ENCODE measurements at regions not wholly inside any gene's neighbourhood (a gene's known extent, or its start where the extent isn't known, plus 50 kb on each side); places are given as distances from the start of the nearest gene placed in this dataset.
A peak's percentile ranks its signal among the peaks of the same experiment; 100 is the strongest.

- WGBS, 2 experiments (ENCODE audit: low coverage in 1 of 2, low lambda C conversion rate in 2 of 2, missing lambda C conversion rate in 2 of 2): 70 to 72% methylated on average over 2 of the region's 2 CpGs
- no peaks in the 10 kb centered on the region for H3K9me2 ChIP-seq (ENCODE audit: insufficient read depth)
- no peak for TF ChIP-seq EZH2 (IDR thresholded peaks at IDR 0.05; ENCODE audit: insufficient read depth, poor library complexity, severe bottlenecking)
- TF ChIP-seq EZH2phosphoT487 (IDR thresholded peaks at IDR 0.05; ENCODE audit: insufficient read depth, low read depth): no peak
- H3F3A ChIP-seq (ENCODE audit: insufficient read depth): no peaks in the 10 kb centered on the region
- in situ Hi-C loops (cut with MboI): loop anchor here (25.0 kb wide), 1 partner anchor 277 kb away; no protein-coding TSS in a partner anchor
- no peaks in the 10 kb centered on the region for H3K79me2 ChIP-seq (ENCODE audit: insufficient read depth)
- no peak overlapping the region for H3K9ac ChIP-seq
- H3K9me3 ChIP-seq (ENCODE audit: low read depth): no peaks in the 10 kb centered on the region
- H3K27me3 ChIP-seq (replicated peaks; ENCODE audit: insufficient read depth): peaks cover 11% of the 10 kb centered on the region; the same call in 1 of the 2 replicates
- DNase-seq: no peak
- H3K4me3 ChIP-seq: no peak overlapping the region
- H3K27ac ChIP-seq: no peak overlapping the region
- no peaks in the 10 kb centered on the region for H3K4me1 ChIP-seq (ENCODE audit: insufficient read depth)
- H2AFZ ChIP-seq: no peak overlapping the region
- no peak overlapping the region for H3K4me2 ChIP-seq (ENCODE audit: unreplicated experiment)
- H3K36me3 ChIP-seq (ENCODE audit: low read depth): no peaks in the 10 kb centered on the region
- no peaks in the 10 kb centered on the region for H4K20me1 ChIP-seq (ENCODE audit: insufficient read depth)
Measured at GRCh38 chr5:159439002-159439401, 108.7 kb upstream of the IL12B start.

- Histone ChIP-seq H3K79me2 (ENCODE audit: insufficient read depth) (no peaks in the 10 kb centered on the region), H3K9me3 (ENCODE audit: low read depth) (no peaks in the 10 kb centered on the region), H4K20me1 (ENCODE audit: insufficient read depth) (no peaks in the 10 kb centered on the region), H3K4me1 (ENCODE audit: insufficient read depth) (no peaks in the 10 kb centered on the region), H3K27me3 (replicated peaks; ENCODE audit: insufficient read depth) (0 out of 2 replicates have a peak, but pooled peaks cover 5% of the 10 kb centered on the region), H3K4me3 (no peak overlapping the region), H3K9ac (no peak overlapping the region), H3K9me2 (ENCODE audit: insufficient read depth) (no peaks in the 10 kb centered on the region), H3K4me2 (ENCODE audit: unreplicated experiment) (no peak overlapping the region), H3K27ac (no peak overlapping the region), H3F3A (ENCODE audit: insufficient read depth) (no peaks in the 10 kb centered on the region), H3K36me3 (ENCODE audit: low read depth) (no peaks in the 10 kb centered on the region), H2AFZ (no peak overlapping the region)
- 90% methylated on average over 7 of the region's 7 CpGs for WGBS, 2 experiments (ENCODE audit: low coverage in 1 of 2, low lambda C conversion rate in 2 of 2, missing lambda C conversion rate in 2 of 2)
- no peak for DNase-seq
- in situ Hi-C loops (cut with MboI): loop anchor here (10.0 to 25.0 kb wide), 3 partner anchors 278 to 525 kb away; partner anchors contain the start of gene ADRA1B
- TF ChIP-seq EZH2 (IDR thresholded peaks at IDR 0.05; ENCODE audit: insufficient read depth, poor library complexity, severe bottlenecking) (no peak), EZH2phosphoT487 (IDR thresholded peaks at IDR 0.05; ENCODE audit: insufficient read depth, low read depth) (no peak)
Measured at GRCh38 chr5:159440235-159440634, 109.9 kb upstream of the IL12B start.

GRCh38 chr5:159440968-159441367, 110.7 kb upstream of the IL12B start:
- no peak overlapping the region for H2AFZ ChIP-seq
- H4K20me1 ChIP-seq (ENCODE audit: insufficient read depth): no peaks in the 10 kb centered on the region
- no peaks in the 10 kb centered on the region for H3K9me3 ChIP-seq (ENCODE audit: low read depth)
- in situ Hi-C loops (cut with MboI): loop anchor here (10.0 to 25.0 kb wide), 3 partner anchors 279 to 524 kb away; partner anchors contain the start of gene ADRA1B
- no peaks in the 10 kb centered on the region for H3K36me3 ChIP-seq (ENCODE audit: low read depth)
- TF ChIP-seq EZH2 (IDR thresholded peaks at IDR 0.05; ENCODE audit: insufficient read depth, poor library complexity, severe bottlenecking) (no peak), EZH2phosphoT487 (IDR thresholded peaks at IDR 0.05; ENCODE audit: insufficient read depth, low read depth) (no peak)
- H3F3A ChIP-seq (ENCODE audit: insufficient read depth): no peaks in the 10 kb centered on the region
- H3K4me1 ChIP-seq (ENCODE audit: insufficient read depth): no peaks in the 10 kb centered on the region
- no peaks in the 10 kb centered on the region for H3K9me2 ChIP-seq (ENCODE audit: insufficient read depth)
- no peak overlapping the region for H3K27ac ChIP-seq
- DNase-seq: no peak
- no peak overlapping the region for H3K9ac ChIP-seq
- H3K79me2 ChIP-seq (ENCODE audit: insufficient read depth): no peaks in the 10 kb centered on the region
- H3K4me2 ChIP-seq (ENCODE audit: unreplicated experiment): no peak overlapping the region
- no peak overlapping the region for H3K4me3 ChIP-seq
- 0 out of 2 replicates have a peak, but pooled peaks cover 5% of the 10 kb centered on the region for H3K27me3 ChIP-seq (replicated peaks; ENCODE audit: insufficient read depth)
- WGBS, 2 experiments (ENCODE audit: low coverage in 1 of 2, low lambda C conversion rate in 2 of 2, missing lambda C conversion rate in 2 of 2): 88 to 94% methylated on average over 4 of the region's 4 CpGs

GRCh38 chr5:159441441-159441840, 111.2 kb upstream of the IL12B start:
- no peaks in the 10 kb centered on the region for H3K9me3 ChIP-seq (ENCODE audit: low read depth)
- TF ChIP-seq EZH2 (IDR thresholded peaks at IDR 0.05; ENCODE audit: insufficient read depth, poor library complexity, severe bottlenecking): no peak
- no peak for TF ChIP-seq EZH2phosphoT487 (IDR thresholded peaks at IDR 0.05; ENCODE audit: insufficient read depth, low read depth)
- H3K79me2 ChIP-seq (ENCODE audit: insufficient read depth): no peaks in the 10 kb centered on the region
- WGBS, 2 experiments (ENCODE audit: low coverage in 1 of 2, low lambda C conversion rate in 2 of 2, missing lambda C conversion rate in 2 of 2): 59 to 69% methylated on average over 3 of the region's 3 CpGs
- no peak overlapping the region for H3K27ac ChIP-seq
- H3K9ac ChIP-seq: no peak overlapping the region
- no peak overlapping the region for H3K4me3 ChIP-seq
- H3K9me2 ChIP-seq (ENCODE audit: insufficient read depth): no peaks in the 10 kb centered on the region
- in situ Hi-C loops (cut with MboI): loop anchor here (10.0 to 25.0 kb wide), 3 partner anchors 279 to 523 kb away; partner anchors contain the start of gene ADRA1B
- H3F3A ChIP-seq (ENCODE audit: insufficient read depth): no peaks in the 10 kb centered on the region
- H3K27me3 ChIP-seq (replicated peaks; ENCODE audit: insufficient read depth): 0 out of 2 replicates have a peak, but pooled peaks cover 5% of the 10 kb centered on the region
- no peaks in the 10 kb centered on the region for H3K36me3 ChIP-seq (ENCODE audit: low read depth)
- H3K4me1 ChIP-seq (ENCODE audit: insufficient read depth): no peaks in the 10 kb centered on the region
- H4K20me1 ChIP-seq (ENCODE audit: insufficient read depth): no peaks in the 10 kb centered on the region
- DNase-seq: peak; percentile 31
- no peak overlapping the region for H3K4me2 ChIP-seq (ENCODE audit: unreplicated experiment)
- H2AFZ ChIP-seq: no peak overlapping the region

Data from GM23248 (cell line).